Thyroid gland (tissue), 4 donors: ENCODE measurements at regions not wholly inside any gene's neighbourhood (a gene's known extent, or its start where the extent isn't known, plus 50 kb on each side); places are given as distances from the start of the nearest gene placed in this dataset.

Source experiments
- DNase-seq, 2 donors: peaks; one replicate each; pipeline ENCODE4 v3.0.0-alpha.2; 2019
- H3K27ac ChIP-seq, 3 donors: fragments of 200-600 bp; sonication (generic); 1 replicate in 2 of 3; 2 replicates in 1 of 3; pipeline ENCODE4 v1.5.1; 2016 to 2019; ENCODE audit warnings: mild to moderate bottlenecking in 1 of 3, moderate library complexity in 1 of 3
- H3K27me3 ChIP-seq: fragments of 200-600 bp; sonication (generic); one replicate; pipeline ENCODE4 v1.5.1; 2019
- H3K36me3 ChIP-seq, 2 donors: fragments of 200-600 bp; sonication (generic); one replicate each; pipeline ENCODE4 v1.5.1; 2016 to 2019
- H3K4me1 ChIP-seq, 2 donors: fragments of 200-600 bp; sonication (generic); one replicate each; pipeline ENCODE4 v1.5.1; 2017 to 2019
- H3K4me3 ChIP-seq, 3 donors: fragments of 200-600 bp; sonication (generic); replicated peaks in 1 of 3; 1 replicate in 2 of 3; 2 replicates in 1 of 3; pipeline ENCODE4 v1.5.1; 2016; ENCODE audit warnings: mild to moderate bottlenecking in 1 of 3
- H3K9me3 ChIP-seq: fragments of 200-600 bp; sonication (generic); one replicate; pipeline ENCODE4 v1.5.1; 2017
- CTCF ChIP-seq, 6 experiments: fragments of 200-600 bp in 3 of 6; fragments of 450-650 bp in 3 of 6; sonication (generic) in 3 of 6; IDR thresholded peaks; one replicate each; pipeline ENCODE4 v1.5.1; 2016 to 2019; ENCODE audit warnings: antibody characterized with exemption in 6 of 6, mild to moderate bottlenecking in 2 of 6, inconsistent platforms in 1 of 6, moderate library complexity in 1 of 6
- POLR2A ChIP-seq, 2 donors: fragments of 450-650 bp; IDR thresholded peaks; one replicate each; pipeline ENCODE4 v1.6.1; 2017; ENCODE audit warnings: antibody characterized with exemption in 2 of 2, mild to moderate bottlenecking in 2 of 2, moderate library complexity in 1 of 2
- WGBS, 2 donors: methylation state at CpG; one replicate each; pipeline ENCODE4 v1.1.5; 2017; 5-methylcytosine and 5-hydroxymethylcytosine counted together
- intact Hi-C: fragments of 100-400 bp; cut with DNase I; formaldehyde crosslinking; loops from one replicate; pipeline ENCODE4 v1.15.1; 2023

- Histone ChIP-seq H3K4me3 (no peak overlapping the region), H3K4me1 (no peaks in the 10 kb centered on the region), H3K27ac (no peak overlapping the region), H3K27me3 (no peaks in the 10 kb centered on the region), H3K9me3 (no peaks in the 10 kb centered on the region), H3K36me3 (no peaks in the 10 kb centered on the region)
- WGBS, 2 donors: 67 to 69% methylated on average over 9 of the region's 9 CpGs
- no peak for TF ChIP-seq POLR2A (IDR thresholded peaks at IDR 0.05)
- no peak for TF ChIP-seq CTCF (IDR thresholded peaks at IDR 0.05)
- no peak for DNase-seq
- intact Hi-C loops: no loop called here
Measured at GRCh38 chr17:73986641-73987177, 216.8 kb upstream of the RPL38 start.

- no peaks in the 10 kb centered on the region for H3K27me3 ChIP-seq
- intact Hi-C loops: no loop called here
Measured at GRCh38 chr17:73987395-73987794, 216.1 kb upstream of the RPL38 start.

DNA sequence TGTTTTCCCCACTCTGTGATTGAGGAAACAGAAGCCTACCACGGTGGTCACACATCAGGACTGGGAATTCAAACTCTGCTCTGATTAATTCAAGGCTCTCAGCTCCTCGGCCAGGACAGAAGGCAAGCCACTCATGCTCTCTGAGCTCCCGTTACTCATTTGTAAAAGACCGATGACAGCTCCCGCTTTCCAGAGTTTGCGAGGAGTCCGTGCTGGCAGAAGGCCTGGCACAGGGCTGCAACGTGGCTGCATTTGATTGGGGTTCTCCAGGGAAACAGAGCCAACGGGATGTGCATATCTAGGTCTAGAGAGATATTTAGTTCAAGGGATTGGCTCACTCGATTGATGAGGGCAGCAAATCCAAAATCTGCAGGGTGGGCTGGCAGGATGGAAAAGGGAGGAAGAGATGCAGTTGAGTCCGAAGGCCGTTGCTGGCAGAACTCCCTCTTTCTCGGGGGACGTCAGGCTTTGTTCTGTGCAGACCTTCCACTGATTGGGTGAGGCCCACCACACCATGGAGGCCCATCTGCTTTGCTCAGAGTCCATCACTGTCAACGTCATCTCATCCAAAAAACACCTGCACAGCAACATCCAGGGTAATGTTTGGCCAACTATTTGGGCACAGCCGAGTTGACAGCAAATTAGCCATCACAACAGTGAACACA lies 215.5 kb upstream of the RPL38 start:
- DNase-seq: no peak
- TF ChIP-seq CTCF (IDR thresholded peaks at IDR 0.05) (no peak), POLR2A (IDR thresholded peaks at IDR 0.05) (no peak)
- Histone ChIP-seq H3K36me3 (no peaks in the 10 kb centered on the region), H3K27ac (no peak overlapping the region), H3K9me3 (no peaks in the 10 kb centered on the region), H3K4me3 (no peak overlapping the region), H3K4me1 (no peaks in the 10 kb centered on the region), H3K27me3 (no peaks in the 10 kb centered on the region)
- intact Hi-C loops: no loop called here
- WGBS, 2 donors: 73 to 76% methylated on average over 15 to 16 of the region's 16 CpGs

More at GRCh38 chr17:73987395-73987794, 216.1 kb upstream of the RPL38 start:
- 74 to 81% methylated on average over 3 to 9 of the region's 9 CpGs for WGBS, 2 donors
- Histone ChIP-seq H3K4me3 (no peak overlapping the region), H3K9me3 (no peaks in the 10 kb centered on the region), H3K27ac (no peak overlapping the region), H3K4me1 (no peaks in the 10 kb centered on the region), H3K36me3 (no peaks in the 10 kb centered on the region)
- TF ChIP-seq POLR2A (IDR thresholded peaks at IDR 0.05) (no peak), CTCF (IDR thresholded peaks at IDR 0.05) (no peak)
- no peak for DNase-seq

DNA sequence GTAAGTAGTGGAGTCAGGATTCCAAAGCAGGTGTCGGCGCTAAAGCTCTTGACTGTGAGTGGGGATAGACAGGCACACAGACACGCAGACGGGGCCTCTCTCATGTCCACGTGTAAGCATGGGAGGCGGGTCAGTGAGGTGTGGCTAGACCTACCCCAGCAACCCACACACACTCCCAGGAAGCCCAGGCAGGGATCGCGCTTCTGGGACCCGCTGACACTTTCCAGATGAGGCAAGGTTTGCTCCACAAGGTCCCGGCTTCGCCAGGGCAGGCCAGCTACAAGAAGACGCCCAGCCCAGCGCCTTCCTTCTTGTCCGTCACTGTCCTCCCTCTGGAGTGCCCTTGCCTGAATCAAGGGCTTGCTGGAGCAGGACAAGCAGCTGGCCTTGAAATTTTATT lies 213.8 kb upstream of the RPL38 start:
- 52 to 55% methylated on average over 14 of the region's 14 CpGs for WGBS, 2 donors
- intact Hi-C loops: no loop called here

More for the DNA sequence above, 213.8 kb upstream of the RPL38 start:
- H3K4me3 ChIP-seq: no peak overlapping the region
- no peaks in the 10 kb centered on the region for H3K4me1 ChIP-seq
- H3K27me3 ChIP-seq: no peaks in the 10 kb centered on the region
- no peak for TF ChIP-seq POLR2A (IDR thresholded peaks at IDR 0.05)
- no peak for TF ChIP-seq CTCF (IDR thresholded peaks at IDR 0.05)
- H3K36me3 ChIP-seq: no peaks in the 10 kb centered on the region
- DNase-seq: no peak
- H3K27ac ChIP-seq: no peak overlapping the region
- H3K9me3 ChIP-seq: no peaks in the 10 kb centered on the region
